Activated CD4-positive, alpha-beta T cell treated with anti-CD3 and anti-CD28 coated beads, Interleukin-2, amount 50 U/mL, for 48 hours (primary cell): ENCODE measurements at regions not wholly inside any gene's neighbourhood (a gene's known extent, or its start where the extent isn't known, plus 50 kb on each side); places are given as distances from the start of the nearest gene placed in this dataset.
"Not testable (repeated sequence)": the region's sequence is repeated elsewhere in the genome, so short reads cannot be mapped to it uniquely, and the experiment has no call there.

Source experiments
- DNase-seq, 2 experiments: peaks; one replicate each; pipeline ENCODE4 v3.0.0-alpha.2; 2020

- peak in 1 of 2 experiments; percentile 10 for DNase-seq
Measured at GRCh38 chr3:87792534-87793336, 266.1 kb downstream of the CGGBP1 start, which contains the start of gene HTR1F. Gene HTR1F, plus strand, starts transcription at chr3:87792706.

DNA sequence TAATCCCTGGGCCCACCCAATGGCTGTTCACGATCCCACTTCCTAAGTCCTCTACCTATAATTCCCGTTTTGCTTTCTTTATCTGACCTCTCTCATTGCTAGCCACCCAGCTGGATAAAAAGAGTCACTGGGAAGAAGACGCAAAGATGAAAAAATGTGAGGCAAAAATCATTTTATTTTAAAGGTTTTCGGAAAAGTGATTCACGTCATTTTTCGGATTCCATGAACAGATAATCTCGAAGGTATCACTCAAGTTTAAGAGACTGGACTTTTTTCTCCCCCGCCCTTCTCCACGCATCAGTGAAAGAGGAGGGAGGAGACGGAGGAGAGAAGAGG lies 266.6 kb downstream of the CGGBP1 start:
- no peak for DNase-seq

DNA sequence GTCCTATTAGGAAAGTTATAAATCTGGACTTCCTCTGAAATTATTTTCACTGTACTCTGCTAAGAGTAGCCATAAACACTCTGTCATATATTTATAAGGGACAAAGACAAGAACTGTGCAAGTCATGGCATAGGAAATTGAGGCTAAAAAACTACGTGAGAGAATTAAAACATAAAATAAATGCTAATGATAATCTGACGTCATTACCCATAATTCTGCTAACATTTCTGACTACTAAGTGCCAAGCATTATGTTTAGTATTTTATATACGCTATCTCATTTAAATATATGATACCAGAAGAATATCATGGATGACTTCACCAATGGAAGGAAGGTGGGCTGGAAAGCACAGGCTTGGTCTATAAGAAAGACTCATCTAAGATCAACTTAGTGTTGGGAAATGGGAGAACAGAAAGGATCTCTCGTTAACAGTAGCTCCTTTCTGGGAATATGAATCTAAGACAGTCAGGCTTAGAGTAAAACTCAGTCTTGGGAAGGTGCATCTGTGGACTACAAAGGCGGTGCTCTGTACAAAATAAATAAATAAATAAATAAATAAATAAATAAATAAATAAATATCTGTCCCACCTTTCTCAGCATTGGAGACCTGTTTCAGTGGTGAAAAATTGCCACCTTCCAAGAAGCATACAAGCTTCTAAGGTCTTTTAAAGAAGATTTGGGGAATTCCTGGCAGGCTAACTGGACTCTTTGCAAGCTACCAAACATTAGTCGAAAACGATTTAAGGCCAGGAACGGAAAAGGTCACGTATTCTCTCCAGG lies 267.4 kb downstream of the CGGBP1 start:
- DNase-seq = no peak

GRCh38 chr3:87789049-87789448 lies 269.8 kb downstream of the CGGBP1 start:
- not testable (repeated sequence) for DNase-seq

DNA sequence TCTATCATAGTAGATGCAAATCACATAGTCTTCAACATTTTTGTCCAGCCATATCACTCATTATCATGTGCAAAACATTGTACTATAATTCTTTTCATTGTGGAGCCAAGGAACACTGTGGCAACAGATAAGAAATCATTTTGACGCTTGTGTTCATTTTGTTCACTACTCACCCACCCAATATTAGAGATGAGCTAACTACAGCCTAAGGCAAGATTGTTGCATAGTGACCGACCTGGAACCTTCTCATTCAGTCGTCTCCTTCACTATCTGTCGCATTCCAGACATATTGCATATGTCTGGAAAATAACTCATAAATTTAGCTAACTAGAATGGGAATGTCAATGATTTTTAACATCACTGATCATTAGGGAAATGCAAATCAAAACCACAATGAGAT lies 270.3 kb downstream of the CGGBP1 start:
- DNase-seq = no peak

- no peak for DNase-seq
Measured at GRCh38 chr3:87780811-87781210, 278.0 kb downstream of the CGGBP1 start.

DNA sequence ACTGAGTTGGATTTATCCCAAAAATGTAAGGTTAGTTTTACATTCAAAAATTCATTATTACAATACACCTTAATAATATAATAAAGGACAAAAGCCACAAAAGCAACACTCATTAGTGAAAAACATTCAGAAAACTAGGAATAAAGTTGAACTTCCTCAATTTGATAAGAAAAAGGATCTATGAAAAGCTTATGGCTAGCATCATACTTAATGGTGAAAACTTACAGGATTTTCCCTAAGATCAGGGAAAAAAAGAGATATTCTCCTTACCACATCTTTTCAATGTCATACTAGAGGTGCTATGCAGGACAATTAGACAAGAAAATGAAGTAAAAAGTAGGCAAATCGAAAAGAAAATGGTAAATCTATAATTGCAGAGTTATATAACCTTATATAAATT lies 279.9 kb downstream of the CGGBP1 start:
- no peak for DNase-seq

- DNase-seq = peak; percentile 10 to 28
Measured at GRCh38 chr3:87771337-87772192, 287.2 kb downstream of the CGGBP1 start.

DNA sequence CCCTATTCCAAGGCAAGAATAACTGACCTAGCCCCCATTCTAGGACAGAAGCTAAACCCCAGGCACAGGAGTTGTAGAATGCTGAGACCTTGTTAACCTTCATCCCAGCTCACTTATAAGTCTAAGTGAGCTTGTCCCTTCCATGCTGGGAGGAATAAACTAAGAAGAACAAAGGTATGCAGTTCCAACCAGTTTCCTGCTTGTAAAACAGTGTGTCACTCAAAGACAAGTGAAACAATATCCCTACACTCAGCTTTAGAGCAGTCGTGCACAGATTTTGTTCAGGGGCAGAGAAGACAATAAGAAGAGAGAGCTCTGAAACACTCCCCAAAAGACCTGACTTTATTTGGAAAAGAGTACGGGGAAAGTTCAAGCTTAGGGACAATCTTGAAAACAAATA lies 292.1 kb downstream of the CGGBP1 start:
- no peak for DNase-seq

DNA sequence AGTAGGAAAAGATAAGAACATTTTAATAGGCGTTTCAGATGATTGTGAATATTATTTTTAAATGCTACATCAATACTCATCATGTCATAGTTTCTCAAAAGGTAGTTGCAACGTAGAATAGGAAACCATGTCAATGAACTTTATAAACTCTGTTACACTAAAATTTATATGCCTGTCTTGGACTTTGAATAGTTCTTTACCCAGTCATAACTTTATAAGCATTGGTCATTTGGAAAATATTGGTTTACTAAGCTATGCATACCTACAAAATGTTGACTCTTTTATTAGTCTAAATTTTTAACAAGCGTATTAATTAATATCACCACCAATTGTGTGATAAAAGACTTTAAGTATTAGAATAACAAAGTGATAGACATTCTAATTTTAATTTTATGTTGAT lies 293.5 kb downstream of the CGGBP1 start:
- no peak for DNase-seq

DNA sequence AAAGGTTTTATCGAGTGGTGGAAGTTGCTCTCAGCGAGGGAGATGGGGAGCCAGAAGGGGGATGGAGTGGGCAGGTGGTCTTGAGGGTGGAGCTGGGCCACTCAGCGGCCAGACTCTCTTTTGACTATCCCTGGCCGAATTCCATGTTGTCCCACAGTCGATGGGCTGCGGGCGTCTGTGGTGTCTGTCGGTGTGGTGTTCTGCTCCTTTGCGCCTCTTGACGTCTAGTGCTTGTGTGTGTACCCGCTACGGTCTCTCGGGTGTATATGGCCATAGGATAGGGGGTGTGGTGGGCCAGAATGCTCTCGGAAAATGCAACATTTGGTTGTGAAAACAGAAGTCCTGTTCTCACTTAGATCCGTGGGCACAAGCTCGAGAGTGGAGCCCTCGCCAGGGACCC lies 297.0 kb downstream of the CGGBP1 start:
- no peak for DNase-seq

DNA sequence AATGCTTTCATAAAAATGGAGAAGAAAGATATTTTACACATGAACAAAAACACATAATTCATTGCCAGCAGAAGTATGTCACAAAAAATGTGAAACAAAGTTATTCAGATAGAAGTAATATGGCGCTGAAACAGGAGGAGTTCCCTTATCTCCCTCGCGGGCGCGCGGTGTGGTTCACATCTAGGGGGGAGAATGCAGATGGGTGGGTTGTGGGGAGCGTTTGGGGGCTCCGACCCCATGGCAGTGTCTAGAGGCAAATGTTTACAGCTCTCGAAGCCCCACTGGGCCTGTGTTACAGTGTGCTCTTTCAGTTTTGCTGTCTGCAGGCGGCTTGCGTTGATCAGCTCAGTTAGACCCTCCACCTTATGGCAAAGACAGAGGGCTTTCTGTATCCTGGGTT lies 297.5 kb downstream of the CGGBP1 start:
- no peak for DNase-seq

DNA sequence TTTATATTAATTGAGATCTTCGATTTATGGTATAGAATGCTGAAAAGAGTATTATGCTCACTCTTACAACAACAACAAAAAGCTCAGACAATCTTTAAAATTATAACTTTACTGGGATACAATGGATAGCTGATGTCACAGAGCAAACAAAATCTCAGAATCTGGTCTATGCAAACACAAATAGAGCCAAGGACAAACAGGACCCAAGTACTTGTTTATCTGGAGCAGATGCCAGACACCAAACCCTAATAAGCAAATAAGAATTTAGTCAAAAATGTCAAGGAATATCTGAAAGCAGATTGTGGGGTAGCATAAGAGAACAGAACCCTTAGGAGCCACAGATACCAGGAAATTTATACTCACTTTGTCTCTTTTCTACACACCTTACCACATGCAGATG lies 302.2 kb downstream of the CGGBP1 start:
- no peak for DNase-seq

GRCh38 chr3:87755852-87756251 lies 303.0 kb downstream of the CGGBP1 start:
- DNase-seq = no peak

DNA sequence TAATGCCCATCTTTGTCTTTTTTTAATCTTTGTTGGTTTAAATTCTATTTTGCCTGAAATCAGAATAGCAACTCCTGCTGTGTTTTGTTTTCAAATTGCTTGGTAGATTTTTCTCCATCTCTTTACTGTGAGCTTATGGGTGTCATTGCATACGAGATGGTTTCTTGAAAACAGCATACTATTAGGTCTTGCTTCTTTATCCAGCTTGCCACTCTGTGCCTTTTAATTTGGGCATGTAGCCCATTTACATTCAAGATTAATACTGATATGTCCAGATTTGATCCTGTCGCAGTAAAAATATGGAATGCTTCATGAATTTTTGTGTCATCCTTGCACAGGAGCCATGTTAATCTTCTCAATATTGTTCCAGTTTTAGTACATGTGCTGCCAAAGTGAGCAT lies 316.6 kb downstream of the CGGBP1 start:
- no peak for DNase-seq

DNA sequence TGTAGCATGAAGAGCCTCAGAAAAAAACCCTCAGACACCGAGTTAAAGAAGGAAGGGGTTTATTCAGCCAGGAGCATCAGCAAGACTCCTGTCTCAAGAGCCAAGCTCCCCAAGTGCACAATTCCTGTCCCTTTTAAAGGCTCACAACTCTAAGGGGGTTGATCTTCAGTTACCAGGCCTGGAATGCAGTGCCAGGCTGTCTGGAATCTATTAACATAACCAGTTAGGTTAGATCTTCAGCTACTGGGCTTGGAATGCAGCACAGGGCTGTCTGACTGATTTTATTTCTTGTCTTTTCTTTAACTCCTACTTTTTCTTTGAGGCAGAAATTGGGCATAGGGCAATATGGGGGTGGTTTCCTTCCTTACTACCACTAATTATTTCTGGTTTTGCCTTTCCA lies 317.9 kb downstream of the CGGBP1 start:
- not testable (repeated sequence) for DNase-seq

DNA sequence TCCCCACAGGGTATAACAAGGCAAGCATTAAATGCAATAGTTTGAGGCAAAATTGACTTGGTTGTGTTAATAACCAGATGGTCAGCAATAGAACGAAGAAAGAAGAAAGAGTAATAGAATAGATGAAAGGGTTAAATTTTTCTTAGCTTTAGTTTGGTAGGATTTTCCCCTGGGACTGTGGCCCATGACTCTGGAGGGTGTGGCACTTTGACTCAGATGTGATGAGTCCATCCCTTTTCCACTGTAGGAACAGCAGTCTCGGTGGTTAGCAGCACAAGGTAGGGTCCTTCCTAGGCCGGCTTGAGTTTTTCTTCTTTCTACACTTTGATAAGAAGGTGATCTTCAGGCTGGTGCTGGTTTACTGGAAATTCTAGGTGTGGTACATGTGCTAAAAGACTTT lies 321.0 kb downstream of the CGGBP1 start:
- DNase-seq = not testable (repeated sequence)

DNA sequence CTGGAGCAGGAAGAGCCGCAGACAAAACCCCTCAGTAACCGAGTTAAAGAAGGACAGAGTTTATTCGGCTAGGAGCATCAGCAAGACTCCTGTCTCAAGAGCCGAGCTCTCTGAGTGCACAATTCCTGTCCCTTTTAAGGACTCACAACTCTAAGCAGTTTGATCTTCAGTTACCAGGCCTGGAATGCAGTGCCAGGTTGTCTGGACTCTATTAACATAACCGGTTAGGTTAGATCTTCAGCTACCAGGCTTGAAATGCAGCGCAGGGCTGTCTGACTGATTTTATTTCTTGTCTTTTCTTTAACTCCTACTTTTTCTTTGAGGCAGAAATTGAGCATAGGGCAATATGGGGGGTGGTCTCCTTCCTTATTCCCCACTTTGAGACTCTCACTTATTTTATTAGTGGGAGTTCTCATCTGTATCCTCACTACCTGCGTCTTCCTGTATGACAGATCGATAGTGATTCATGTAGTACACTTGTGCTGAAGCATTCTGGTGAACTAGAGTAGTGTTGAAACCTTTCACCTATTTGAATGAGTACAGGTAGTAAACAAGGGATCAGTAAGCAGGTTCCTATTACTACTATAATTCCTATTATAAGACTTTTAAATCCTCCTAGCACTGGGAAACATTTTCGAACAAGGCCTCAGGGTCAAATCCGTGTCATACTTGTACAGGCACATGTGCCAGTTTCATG lies 325.0 kb downstream of the CGGBP1 start:
- no peak for DNase-seq

DNA sequence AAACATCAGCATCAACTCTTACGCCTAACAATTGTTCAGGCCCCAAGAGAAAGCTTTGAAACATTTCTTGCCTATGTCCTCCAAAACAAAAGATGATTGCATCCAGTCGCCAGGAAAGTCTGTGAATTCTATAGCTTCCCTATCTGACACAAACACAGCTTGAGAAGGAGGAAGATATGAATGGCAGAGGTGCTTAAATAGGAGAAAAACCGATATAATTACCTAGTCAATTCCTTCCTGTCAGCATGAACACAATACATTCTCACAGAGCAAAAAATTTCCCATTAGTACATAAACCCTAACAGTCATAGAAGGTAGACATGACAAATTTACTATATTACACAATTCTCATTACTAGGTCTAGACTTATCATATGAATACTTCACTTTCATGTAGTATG lies 326.5 kb downstream of the CGGBP1 start:
- no peak for DNase-seq

GRCh38 chr3:87727783-87728182 lies 331.0 kb downstream of the CGGBP1 start:
- DNase-seq = no peak

DNA sequence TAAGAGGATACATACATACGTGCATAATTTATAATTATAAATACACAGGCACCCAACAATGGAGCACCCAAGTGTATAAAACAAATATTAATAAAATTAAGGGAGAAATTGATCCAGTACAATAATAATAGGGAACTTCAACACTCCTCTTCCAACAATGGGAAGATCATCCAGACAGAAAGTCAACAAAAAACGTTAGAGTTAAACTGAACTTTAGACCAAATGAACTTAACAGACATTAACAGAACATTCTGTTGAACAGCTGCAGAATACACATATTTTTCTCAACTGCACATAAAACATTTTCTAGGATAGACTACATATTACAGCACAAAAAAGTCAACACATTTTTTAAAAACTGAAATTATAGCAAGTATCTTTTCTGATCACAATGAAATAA lies 339.7 kb downstream of the CGGBP1 start:
- no peak for DNase-seq

GRCh38 chr3:87710511-87710910 lies 348.3 kb downstream of the CGGBP1 start:
- no peak for DNase-seq

- DNase-seq = no peak
Measured at GRCh38 chr3:87710028-87710427, 348.8 kb downstream of the CGGBP1 start.
